ENCODE measurements at regions not wholly inside any gene's neighbourhood (a gene's known extent, or its start where the extent isn't known, plus 50 kb on each side); places are given as distances from the start of the nearest gene placed in this dataset.

- Histone ChIP-seq H3K9ac (ENCODE audit: insufficient read depth, low read length, poor library complexity, severe bottlenecking) (no peak overlapping the region), H3K36me3 (replicated peaks in 1 of 2; ENCODE audit: control insufficient read depth in 1 of 2, insufficient read depth in 2 of 2, low read length in 2 of 2) (no peaks in the 10 kb centered on the region), H3K9me3 (replicated peaks in 1 of 2; ENCODE audit: control insufficient read depth in 1 of 2, insufficient read depth in 1 of 2, low read length in 2 of 2) (no peaks in the 10 kb centered on the region), H3K4me1 (ENCODE audit: control insufficient read depth in 1 of 2, insufficient read depth in 2 of 2, low read length in 2 of 2) (no peaks in the 10 kb centered on the region), H3K27me3 (ENCODE audit: control insufficient read depth in 2 of 2, insufficient read depth in 2 of 2, low read length in 2 of 2) (no peaks in the 10 kb centered on the region), H3K4me2 (replicated peaks; ENCODE audit: extremely low read depth, low read length, poor library complexity, severe bottlenecking) (no peak overlapping the region), H4K20me1 (ENCODE audit: insufficient read depth, low read length) (no peaks in the 10 kb centered on the region), H3K27ac (ENCODE audit: low read depth in 1 of 2, low read length in 2 of 2) (no peak overlapping the region), H3K4me3 (replicated peaks in 1 of 3; ENCODE audit: low read depth in 2 of 3, low read length in 3 of 3) (no peak overlapping the region), H3K79me2 (ENCODE audit: insufficient read depth, low read length) (no peaks in the 10 kb centered on the region), H2AFZ (ENCODE audit: insufficient read depth, low read depth, low read length, poor library complexity, severe bottlenecking) (no peak overlapping the region)
- intact Hi-C loops (cut with micrococcal nuclease) = no loop called here
- Mint-ChIP-seq H3K27ac (no peak overlapping the region), H3K27me3 (ENCODE audit: low read depth in 3 of 3) (no peaks in the 10 kb centered on the region), H3K36me3 (no peaks in the 10 kb centered on the region), H3K9me3 (peaks cover 0 to 4% (median 0%) of the 10 kb centered on the region in 7 donors), H3K4me3 (no peak overlapping the region), H3K4me1 (no peaks in the 10 kb centered on the region)
- DNase-seq = no peak
- WGBS (ENCODE audit: insufficient coverage) = 86% methylated on average over 1 of the region's 2 CpGs
- no peak for TF ChIP-seq CTCF (IDR thresholded peaks at IDR 0.05)
Observed at GRCh38 chr5:34412736-34413135, 243.4 kb upstream of the RAI14 start.

GRCh38 chr5:34415559-34416198 is 240.4 kb upstream of the RAI14 start:
- no peaks in the 10 kb centered on the region for H4K20me1 ChIP-seq (ENCODE audit: insufficient read depth, low read length)
- no peaks in the 10 kb centered on the region for H3K27me3 Mint-ChIP-seq (ENCODE audit: low read depth in 3 of 3)
- no peak overlapping the region for H3K27ac ChIP-seq (ENCODE audit: low read depth in 1 of 2, low read length in 2 of 2)
- intact Hi-C loops (cut with micrococcal nuclease) = no loop called here
- H3K4me3 ChIP-seq (replicated peaks in 1 of 3; ENCODE audit: low read depth in 2 of 3, low read length in 3 of 3) = no peak overlapping the region
- H3K27me3 ChIP-seq (ENCODE audit: control insufficient read depth in 2 of 2, insufficient read depth in 2 of 2, low read length in 2 of 2) = no peaks in the 10 kb centered on the region
- H3K79me2 ChIP-seq (ENCODE audit: insufficient read depth, low read length) = no peaks in the 10 kb centered on the region
- DNase-seq = no peak
- H3K4me2 ChIP-seq (replicated peaks; ENCODE audit: extremely low read depth, low read length, poor library complexity, severe bottlenecking) = no peak overlapping the region
- no peaks in the 10 kb centered on the region for H3K4me1 ChIP-seq (ENCODE audit: control insufficient read depth in 1 of 2, insufficient read depth in 2 of 2, low read length in 2 of 2)
- no peaks in the 10 kb centered on the region for H3K4me1 Mint-ChIP-seq
- no peak overlapping the region for H3K9ac ChIP-seq (ENCODE audit: insufficient read depth, low read length, poor library complexity, severe bottlenecking)
- no peak overlapping the region for H2AFZ ChIP-seq (ENCODE audit: insufficient read depth, low read depth, low read length, poor library complexity, severe bottlenecking)
- no peaks in the 10 kb centered on the region for H3K36me3 ChIP-seq (replicated peaks in 1 of 2; ENCODE audit: control insufficient read depth in 1 of 2, insufficient read depth in 2 of 2, low read length in 2 of 2)
- no peak for TF ChIP-seq CTCF (IDR thresholded peaks at IDR 0.05)
- no peaks in the 10 kb centered on the region for H3K36me3 Mint-ChIP-seq
- peaks cover 0 to 12% (median 8%) of the 10 kb centered on the region in 7 donors for H3K9me3 Mint-ChIP-seq
- no peak overlapping the region for H3K4me3 Mint-ChIP-seq
- H3K27ac Mint-ChIP-seq = no peak overlapping the region
- H3K9me3 ChIP-seq (replicated peaks in 1 of 2; ENCODE audit: control insufficient read depth in 1 of 2, insufficient read depth in 1 of 2, low read length in 2 of 2) = peaks cover 5% of the 10 kb centered on the region in 2 donors
- no CpG with 5 or more reads among the region's 2 CpGs for WGBS (ENCODE audit: insufficient coverage)

All from CD14-positive monocyte (primary cell).